Left renal cortex interstitium (tissue), 4 donors: ENCODE measurements at regions not wholly inside any gene's neighbourhood (a gene's known extent, or its start where the extent isn't known, plus 50 kb on each side); places are given as distances from the start of the nearest gene placed in this dataset.

Source experiments
- DNase-seq, 4 donors: peaks; one replicate each; pipeline ENCODE4 v3.0.0-alpha.2; 2013; ENCODE audit warnings: low read depth in 4 of 4, low spot score in 2 of 4, missing footprints in 1 of 4

GRCh38 chr12:68447797-68448260, 115.7 kb upstream of the MDM1 start:
- no peak for DNase-seq

GRCh38 chr12:68449196-68449595, 117.0 kb upstream of the MDM1 start:
- no peak for DNase-seq

- no peak for DNase-seq
Observed at GRCh38 chr12:68450947-68451260, 118.7 kb upstream of the MDM1 start.

GRCh38 chr12:68451261-68452077, 119.3 kb upstream of the MDM1 start:
- no peak for DNase-seq

- DNase-seq = no peak
Observed at GRCh38 chr12:68452078-68452715, 120.0 kb upstream of the MDM1 start.

GRCh38 chr12:68453278-68453677, 121.1 kb upstream of the MDM1 start:
- no peak for DNase-seq

- DNase-seq = no peak
Observed at GRCh38 chr12:68453876-68454275, 121.7 kb upstream of the MDM1 start.

GRCh38 chr12:68454892-68455291, 122.7 kb upstream of the MDM1 start:
- no peak for DNase-seq

- DNase-seq = no peak
Observed at GRCh38 chr12:68455691-68456345, 123.7 kb upstream of the MDM1 start.

GRCh38 chr12:68458866-68459265, 126.7 kb upstream of the MDM1 start:
- no peak for DNase-seq

- DNase-seq = no peak
Observed at GRCh38 chr12:68460236-68460635, 128.1 kb upstream of the MDM1 start.

GRCh38 chr12:68461645-68462044, 129.5 kb upstream of the MDM1 start:
- DNase-seq = no peak

GRCh38 chr12:68462803-68463202, 130.6 kb upstream of the MDM1 start:
- DNase-seq = no peak

GRCh38 chr12:68465227-68465626, 133.1 kb upstream of the MDM1 start:
- no peak for DNase-seq

GRCh38 chr12:68467514-68467913, 135.4 kb upstream of the MDM1 start:
- no peak for DNase-seq

- no peak for DNase-seq
Observed at GRCh38 chr12:68468036-68468435, 135.9 kb upstream of the MDM1 start.

- no peak for DNase-seq
Observed at GRCh38 chr12:68469113-68469512, 137.0 kb upstream of the MDM1 start.

GRCh38 chr12:68470664-68471328, 138.6 kb upstream of the MDM1 start:
- DNase-seq = no peak

GRCh38 chr12:68474467-68475204, 136.1 kb upstream of the RAP1B start:
- no peak for DNase-seq

- DNase-seq = no peak
Observed at GRCh38 chr12:68476794-68477193, 133.9 kb upstream of the RAP1B start.
